ENCODE measurements at regions not wholly inside any gene's neighbourhood (a gene's known extent, or its start where the extent isn't known, plus 50 kb on each side); places are given as distances from the start of the nearest gene placed in this dataset.

GRCh38 chr2:16281451-16282335 lies 341.3 kb downstream of the MYCN start:
- TF ChIP-seq CTCF (IDR thresholded peaks at IDR 0.05; ENCODE audit: insufficient read depth, low read length, poor library complexity, severe bottlenecking) (no peak), EZH2phosphoT487 (conservative IDR thresholded peaks at IDR 0.05; ENCODE audit: low read length) (no peak)
